ENCODE measurements at regions not wholly inside any gene's neighbourhood (a gene's known extent, or its start where the extent isn't known, plus 50 kb on each side); places are given as distances from the start of the nearest gene placed in this dataset.

DNA sequence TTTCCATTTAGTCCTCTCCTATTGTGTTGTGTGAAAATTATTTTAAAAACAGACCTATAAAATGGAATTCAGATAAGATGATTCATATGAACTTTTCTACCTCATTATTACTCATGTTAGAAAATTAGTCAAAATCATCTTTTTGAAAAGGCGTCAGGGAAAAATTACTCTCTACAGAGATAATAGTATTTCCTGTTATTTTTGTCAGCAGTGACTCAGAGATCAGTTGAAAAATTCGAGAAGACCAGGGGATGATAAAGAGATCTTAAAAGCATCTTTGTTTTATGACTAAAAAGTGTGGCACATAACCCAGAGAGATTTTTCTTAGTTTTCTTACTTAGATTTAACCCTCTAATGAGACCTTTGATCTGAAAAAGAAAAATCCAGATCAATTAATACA is 157.9 kb upstream of the CARD18 start (continued):
- TF ChIP-seq, protein P1, sequence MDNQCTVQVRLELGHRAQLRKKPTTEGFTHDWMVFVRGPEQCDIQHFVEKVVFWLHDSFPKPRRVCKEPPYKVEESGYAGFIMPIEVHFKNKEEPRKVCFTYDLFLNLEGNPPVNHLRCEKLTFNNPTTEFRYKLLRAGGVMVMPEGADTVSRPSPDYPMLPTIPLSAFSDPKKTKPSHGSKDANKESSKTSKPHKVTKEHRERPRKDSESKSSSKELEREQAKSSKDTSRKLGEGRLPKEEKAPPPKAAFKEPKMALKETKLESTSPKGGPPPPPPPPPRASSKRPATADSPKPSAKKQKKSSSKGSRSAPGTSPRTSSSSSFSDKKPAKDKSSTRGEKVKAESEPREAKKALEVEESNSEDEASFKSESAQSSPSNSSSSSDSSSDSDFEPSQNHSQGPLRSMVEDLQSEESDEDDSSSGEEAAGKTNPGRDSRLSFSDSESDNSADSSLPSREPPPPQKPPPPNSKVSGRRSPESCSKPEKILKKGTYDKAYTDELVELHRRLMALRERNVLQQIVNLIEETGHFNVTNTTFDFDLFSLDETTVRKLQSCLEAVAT (IDR thresholded peaks at IDR 0.05), result no peak
- no peak for TF ChIP-seq ZNF282 (CRISPR knock-in tag; IDR thresholded peaks at IDR 0.05)
- no peak for TF ChIP-seq NCOA2 (IDR thresholded peaks at IDR 0.05; ENCODE audit: partially characterized antibody in 2 of 2)

- ATAC-seq, result no peak
- FAIRE-seq, result no peak
- no peaks in the 10 kb centered on the region for H3K27me3 ChIP-seq (ENCODE audit: control insufficient read depth in 2 of 2, insufficient read depth in 2 of 2, low read length in 2 of 2)
- H3K4me2 ChIP-seq (ENCODE audit: insufficient read depth, low read length), result no peak overlapping the region
- H3K9ac ChIP-seq (ENCODE audit: insufficient read depth in 1 of 2, low read depth in 2 of 2, low read length in 2 of 2), result no peak overlapping the region
- no peaks in the 10 kb centered on the region for H3K4me1 ChIP-seq (replicated peaks in 1 of 2; ENCODE audit: control insufficient read depth in 2 of 2, insufficient read depth in 2 of 2, low read length in 2 of 2)
- CTCF ChIA-PET (ENCODE audit: low intra/inter-chr PET ratio), result no interaction called here
- 0 out of 2 replicates have a peak, but pooled peaks cover 4% of the 10 kb centered on the region for H3K9me3 ChIP-seq (replicated peaks; ENCODE audit: control insufficient read depth, insufficient read depth, low read depth, low read length)
- intact Hi-C loops (cut with micrococcal nuclease) (no loop called here), in situ Hi-C loops (cut with MboI) (no loop called here)
- no peaks in the 10 kb centered on the region for H3K36me3 ChIP-seq (ENCODE audit: control insufficient read depth, insufficient read depth, low read length)
- H2AFZ ChIP-seq (ENCODE audit: low read depth, low read length), result no peak overlapping the region
- H3K27ac ChIP-seq (ENCODE audit: extremely low read depth, low read depth, low read length), result no peak overlapping the region
- no peaks in the 10 kb centered on the region for H3K79me2 ChIP-seq (ENCODE audit: control insufficient read depth, insufficient read depth, low read length)
- 47% methylated on average over 8 of the region's 8 CpGs for WGBS (ENCODE audit: insufficient coverage, low coverage, missing lambda C conversion rate)
- POLR2A ChIA-PET, result no interaction called here
- DNase-seq (ENCODE audit: extremely low read depth in 1 of 4, low spot score in 3 of 4), result no peak
- no TSS peak for BruUV-seq (replicated peaks)
- no peaks in the 10 kb centered on the region for H4K20me1 ChIP-seq (replicated peaks; ENCODE audit: control insufficient read depth, insufficient read depth, low read length)
- H3K4me3 ChIP-seq, result no peak overlapping the region
- no peaks in the 10 kb centered on the region for H3K9me1 ChIP-seq (ENCODE audit: control insufficient read depth, insufficient read depth, low read length)
- no peak for TF ChIP-seq ZZZ3 (IDR thresholded peaks at IDR 0.05)
- TF ChIP-seq, protein P2, sequence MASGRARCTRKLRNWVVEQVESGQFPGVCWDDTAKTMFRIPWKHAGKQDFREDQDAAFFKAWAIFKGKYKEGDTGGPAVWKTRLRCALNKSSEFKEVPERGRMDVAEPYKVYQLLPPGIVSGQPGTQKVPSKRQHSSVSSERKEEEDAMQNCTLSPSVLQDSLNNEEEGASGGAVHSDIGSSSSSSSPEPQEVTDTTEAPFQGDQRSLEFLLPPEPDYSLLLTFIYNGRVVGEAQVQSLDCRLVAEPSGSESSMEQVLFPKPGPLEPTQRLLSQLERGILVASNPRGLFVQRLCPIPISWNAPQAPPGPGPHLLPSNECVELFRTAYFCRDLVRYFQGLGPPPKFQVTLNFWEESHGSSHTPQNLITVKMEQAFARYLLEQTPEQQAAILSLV (tag; IDR thresholded peaks at IDR 0.05), result no peak
- TF ChIP-seq SMARCA4 (IDR thresholded peaks at IDR 0.05), result no peak
- TF ChIP-seq ZNF41 (CRISPR knock-in tag; conservative IDR thresholded peaks at IDR 0.05), result no peak
- no peak for TF ChIP-seq RAD21 (CRISPR knock-in tag; conservative IDR thresholded peaks at IDR 0.05 in 1 of 2, IDR thresholded peaks at IDR 0.05 in 1 of 2)
- TF ChIP-seq CTCF (IDR thresholded peaks at IDR 0.05 in 2 of 3, conservative IDR thresholded peaks at IDR 0.05 in 1 of 3; ENCODE audit: insufficient read depth in 2 of 3, low read depth in 1 of 3, low read length in 3 of 3), result no peak
- TF ChIP-seq, protein P3, sequence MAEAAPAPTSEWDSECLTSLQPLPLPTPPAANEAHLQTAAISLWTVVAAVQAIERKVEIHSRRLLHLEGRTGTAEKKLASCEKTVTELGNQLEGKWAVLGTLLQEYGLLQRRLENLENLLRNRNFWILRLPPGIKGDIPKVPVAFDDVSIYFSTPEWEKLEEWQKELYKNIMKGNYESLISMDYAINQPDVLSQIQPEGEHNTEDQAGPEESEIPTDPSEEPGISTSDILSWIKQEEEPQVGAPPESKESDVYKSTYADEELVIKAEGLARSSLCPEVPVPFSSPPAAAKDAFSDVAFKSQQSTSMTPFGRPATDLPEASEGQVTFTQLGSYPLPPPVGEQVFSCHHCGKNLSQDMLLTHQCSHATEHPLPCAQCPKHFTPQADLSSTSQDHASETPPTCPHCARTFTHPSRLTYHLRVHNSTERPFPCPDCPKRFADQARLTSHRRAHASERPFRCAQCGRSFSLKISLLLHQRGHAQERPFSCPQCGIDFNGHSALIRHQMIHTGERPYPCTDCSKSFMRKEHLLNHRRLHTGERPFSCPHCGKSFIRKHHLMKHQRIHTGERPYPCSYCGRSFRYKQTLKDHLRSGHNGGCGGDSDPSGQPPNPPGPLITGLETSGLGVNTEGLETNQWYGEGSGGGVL (CRISPR knock-in tag; IDR thresholded peaks at IDR 0.05), result no peak
- TF ChIP-seq, protein P4, sequence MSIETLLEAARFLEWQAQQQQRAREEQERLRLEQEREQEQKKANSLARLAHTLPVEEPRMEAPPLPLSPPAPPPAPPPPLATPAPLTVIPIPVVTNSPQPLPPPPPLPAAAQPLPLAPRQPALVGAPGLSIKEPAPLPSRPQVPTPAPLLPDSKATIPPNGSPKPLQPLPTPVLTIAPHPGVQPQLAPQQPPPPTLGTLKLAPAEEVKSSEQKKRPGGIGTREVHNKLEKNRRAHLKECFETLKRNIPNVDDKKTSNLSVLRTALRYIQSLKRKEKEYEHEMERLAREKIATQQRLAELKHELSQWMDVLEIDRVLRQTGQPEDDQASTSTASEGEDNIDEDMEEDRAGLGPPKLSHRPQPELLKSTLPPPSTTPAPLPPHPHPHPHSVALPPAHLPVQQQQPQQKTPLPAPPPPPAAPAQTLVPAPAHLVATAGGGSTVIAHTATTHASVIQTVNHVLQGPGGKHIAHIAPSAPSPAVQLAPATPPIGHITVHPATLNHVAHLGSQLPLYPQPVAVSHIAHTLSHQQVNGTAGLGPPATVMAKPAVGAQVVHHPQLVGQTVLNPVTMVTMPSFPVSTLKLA (conservative IDR thresholded peaks at IDR 0.05), result no peak
These were observed 157.2 kb upstream of the CARD18 start for GRCh38 chr11:105296806-105297205.
